Small intestine (tissue), 7 donors: ENCODE measurements at regions not wholly inside any gene's neighbourhood (a gene's known extent, or its start where the extent isn't known, plus 50 kb on each side); places are given as distances from the start of the nearest gene placed in this dataset.
A peak's percentile ranks its signal among the peaks of the same experiment; 100 is the strongest.
"Not testable (repeated sequence)": the region's sequence is repeated elsewhere in the genome, so short reads cannot be mapped to it uniquely, and the experiment has no call there.

ENCODE experiments used
- DNase-seq, 2 donors: peaks; one replicate each; pipeline versions ENCODE4 v3.0.0 to v3.0.0-alpha.2; 2013
- FAIRE-seq: peaks from 2 replicates; lab custom pipeline; 2012; peaks lifted over from hg19 to GRCh38; lab: Jason Lieb, UNC
- H3K27ac ChIP-seq, 3 donors: one replicate each; pipeline ENCODE4 v1.5.1; 2013; ENCODE audit warnings: low read length in 2 of 3, mild to moderate bottlenecking in 2 of 3, control low read depth in 1 of 3, inconsistent platforms in 1 of 3, low read depth in 1 of 3, moderate library complexity in 1 of 3
- H3K27me3 ChIP-seq, 3 donors: one replicate each; pipeline ENCODE4 v1.6.1; 2013; ENCODE audit warnings: low read length in 3 of 3, inconsistent platforms in 1 of 3; ENCODE audit not compliant: control insufficient read depth in 3 of 3, insufficient read depth in 3 of 3
- H3K36me3 ChIP-seq, 3 donors: one replicate each; pipeline ENCODE4 v1.6.1; 2013; ENCODE audit warnings: low read length in 3 of 3, inconsistent platforms in 1 of 3, low read depth in 1 of 3, mild to moderate bottlenecking in 1 of 3, moderate library complexity in 1 of 3; ENCODE audit not compliant: control insufficient read depth in 3 of 3, insufficient read depth in 2 of 3
- H3K4me1 ChIP-seq, 3 donors: one replicate each; pipeline ENCODE4 v1.6.1; 2013; ENCODE audit warnings: low read length in 2 of 3, inconsistent platforms in 1 of 3, low read depth in 1 of 3, mild to moderate bottlenecking in 1 of 3, moderate library complexity in 1 of 3; ENCODE audit not compliant: control insufficient read depth in 3 of 3, insufficient read depth in 2 of 3
- H3K4me3 ChIP-seq, 3 donors: one replicate each; pipeline ENCODE4 v1.5.1; 2013; ENCODE audit warnings: low read length in 3 of 3, control low read depth in 1 of 3, inconsistent platforms in 1 of 3, low read depth in 1 of 3, mild to moderate bottlenecking in 1 of 3, moderate library complexity in 1 of 3
- H3K9me3 ChIP-seq, 2 donors: one replicate each; pipeline ENCODE4 v1.6.1; 2013; ENCODE audit warnings: low read depth in 1 of 2, low read length in 1 of 2; ENCODE audit not compliant: control insufficient read depth in 2 of 2, insufficient read depth in 1 of 2
- WGBS, 3 donors: extraction: QIAGEN DNeasy Blood & Tissue Kit; methylation state at CpG; one replicate each; pipeline ENCODE4 v1.1.7; 2013; 5-methylcytosine and 5-hydroxymethylcytosine counted together
- donor health status: healthy with polysubstance abuse.
- donor health status: control.
- donor health status: control.
- donor health status: Bipolar disorder and iron deficiency.
- donor health status: healthy.

- no peak overlapping the region for H3K27ac ChIP-seq
- no peaks in the 10 kb centered on the region for H3K27me3 ChIP-seq
- DNase-seq = no peak
- no peaks in the 10 kb centered on the region for H3K4me1 ChIP-seq
- H3K4me3 ChIP-seq = no peak overlapping the region
- no peaks in the 10 kb centered on the region for H3K36me3 ChIP-seq
- no peaks in the 10 kb centered on the region for H3K9me3 ChIP-seq
- no peak for FAIRE-seq
Observed at GRCh38 chr5:101362067-101362466, 459.0 kb upstream of the ST8SIA4 start.

DNA sequence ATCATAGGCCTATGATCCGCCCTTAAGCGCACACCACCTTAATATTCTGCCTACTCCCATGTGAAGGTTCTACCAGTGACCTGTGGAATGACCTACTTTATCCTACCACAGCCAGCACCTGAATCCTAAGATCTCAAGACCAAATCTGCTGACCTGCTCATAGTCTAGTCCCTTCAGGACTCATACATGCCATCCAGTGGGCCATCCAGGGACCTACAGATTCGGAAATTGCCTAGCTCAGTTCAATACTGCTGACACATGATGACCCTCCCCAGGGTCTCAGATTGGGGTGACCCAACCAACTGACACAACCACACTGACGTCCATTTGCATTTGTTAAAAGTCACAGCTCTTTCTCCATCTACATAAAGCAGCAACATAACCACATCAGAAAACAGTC lies 443.8 kb upstream of the ST8SIA4 start:
- H3K27me3 ChIP-seq = no peaks in the 10 kb centered on the region
- H3K4me1 ChIP-seq = no peaks in the 10 kb centered on the region
- H3K4me3 ChIP-seq = no peak overlapping the region
- DNase-seq (no peak), FAIRE-seq (no peak)
- H3K9me3 ChIP-seq = peaks cover 0 to 7% of the 10 kb centered on the region in 2 donors
- no peaks in the 10 kb centered on the region for H3K36me3 ChIP-seq
- WGBS, 3 donors = 75 to 81% (median 81%) methylated on average over 4 of the region's 4 CpGs
- H3K27ac ChIP-seq = no peak overlapping the region

DNA sequence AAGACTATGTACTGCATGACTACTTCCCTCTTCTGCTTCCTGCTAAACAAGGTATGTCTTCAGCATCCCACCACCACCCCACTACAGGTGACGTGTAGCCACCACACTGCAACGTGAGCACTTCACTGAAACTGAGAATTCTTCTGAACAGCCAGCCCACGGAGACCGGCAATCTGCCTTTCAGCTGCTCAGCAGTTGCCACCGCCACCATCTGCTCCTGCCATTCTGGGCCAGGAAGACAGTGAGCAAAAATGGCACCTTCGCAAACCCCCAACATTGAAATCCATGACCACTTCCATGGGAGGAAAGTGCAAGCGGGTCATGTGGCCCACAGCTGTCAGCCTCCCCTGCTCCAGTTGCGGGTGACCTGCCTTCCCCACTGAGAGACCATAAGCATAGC lies 443.4 kb upstream of the ST8SIA4 start:
- H3K4me3 ChIP-seq = no peak overlapping the region
- H3K27me3 ChIP-seq = no peaks in the 10 kb centered on the region
- no peaks in the 10 kb centered on the region for H3K36me3 ChIP-seq
- peaks cover 0 to 7% of the 10 kb centered on the region in 2 donors for H3K9me3 ChIP-seq
- DNase-seq = no peak
- no peaks in the 10 kb centered on the region for H3K4me1 ChIP-seq
- FAIRE-seq = no peak
- H3K27ac ChIP-seq = no peak overlapping the region
- WGBS, 3 donors = 92% methylated on average over 8 of the region's 8 CpGs

GRCh38 chr5:101338226-101338625 lies 435.1 kb upstream of the ST8SIA4 start:
- Histone ChIP-seq H3K27me3 (no peaks in the 10 kb centered on the region), H3K9me3 (no peaks in the 10 kb centered on the region), H3K36me3 (no peaks in the 10 kb centered on the region), H3K4me3 (no peak overlapping the region), H3K4me1 (no peaks in the 10 kb centered on the region), H3K27ac (no peak overlapping the region)
- FAIRE-seq (no peak), DNase-seq (no peak)
- 69 to 76% (median 73%) methylated on average over 2 of the region's 2 CpGs for WGBS, 3 donors

DNA sequence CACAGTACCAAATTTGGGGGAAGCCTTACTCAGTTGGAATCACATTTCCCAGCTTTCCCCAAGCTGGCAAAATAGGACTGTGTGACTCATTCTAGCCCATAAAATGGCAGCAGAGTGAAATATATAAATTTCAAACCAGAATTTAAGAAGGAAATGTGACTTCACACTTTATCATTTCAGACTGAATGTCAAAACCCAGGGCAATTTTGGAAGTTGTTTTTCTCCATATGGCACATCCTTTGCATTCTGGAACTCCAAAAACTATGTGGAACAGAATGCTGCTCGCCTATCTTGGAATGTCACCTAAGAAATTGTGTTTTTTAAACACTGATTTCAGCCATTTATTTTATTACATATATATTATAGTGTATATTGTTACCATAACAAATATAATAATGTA lies 424.7 kb upstream of the ST8SIA4 start:
- no peak overlapping the region for H3K4me3 ChIP-seq
- DNase-seq = no peak
- WGBS, 3 donors = 50 to 74% (median 54%) methylated on average over 1 of the region's 1 CpG
- FAIRE-seq = no peak
- no peaks in the 10 kb centered on the region for H3K36me3 ChIP-seq
- H3K27me3 ChIP-seq = no peaks in the 10 kb centered on the region
- no peaks in the 10 kb centered on the region for H3K4me1 ChIP-seq
- H3K27ac ChIP-seq = no peak overlapping the region
- no peaks in the 10 kb centered on the region for H3K9me3 ChIP-seq

DNA sequence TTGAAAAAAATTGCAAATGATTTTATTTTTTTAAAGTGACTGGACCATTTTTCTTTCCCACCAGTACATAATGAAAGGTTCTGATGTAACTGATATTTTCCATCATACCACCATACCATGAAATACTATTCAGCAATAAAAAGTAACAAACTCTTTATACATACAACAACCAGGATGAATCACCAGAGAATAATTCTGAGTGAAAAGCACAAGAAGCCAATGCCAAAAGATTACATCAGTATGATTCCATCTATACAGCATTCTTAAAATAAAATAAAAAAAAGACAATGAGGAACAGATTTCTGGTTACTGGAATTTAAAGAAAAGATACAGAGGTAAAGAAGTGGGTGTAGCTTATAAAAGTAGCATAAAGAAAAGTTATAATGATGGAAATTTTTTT lies 423.7 kb upstream of the ST8SIA4 start:
- Histone ChIP-seq H3K4me3 (no peak overlapping the region), H3K4me1 (no peaks in the 10 kb centered on the region), H3K36me3 (no peaks in the 10 kb centered on the region), H3K27me3 (no peaks in the 10 kb centered on the region), H3K9me3 (no peaks in the 10 kb centered on the region), H3K27ac (no peak overlapping the region)
- DNase-seq = no peak
- peak; percentile 51 for FAIRE-seq

GRCh38 chr5:101316401-101316800 lies 413.3 kb upstream of the ST8SIA4 start:
- not testable (repeated sequence) for H3K4me3 ChIP-seq, H3K27me3 ChIP-seq

DNA sequence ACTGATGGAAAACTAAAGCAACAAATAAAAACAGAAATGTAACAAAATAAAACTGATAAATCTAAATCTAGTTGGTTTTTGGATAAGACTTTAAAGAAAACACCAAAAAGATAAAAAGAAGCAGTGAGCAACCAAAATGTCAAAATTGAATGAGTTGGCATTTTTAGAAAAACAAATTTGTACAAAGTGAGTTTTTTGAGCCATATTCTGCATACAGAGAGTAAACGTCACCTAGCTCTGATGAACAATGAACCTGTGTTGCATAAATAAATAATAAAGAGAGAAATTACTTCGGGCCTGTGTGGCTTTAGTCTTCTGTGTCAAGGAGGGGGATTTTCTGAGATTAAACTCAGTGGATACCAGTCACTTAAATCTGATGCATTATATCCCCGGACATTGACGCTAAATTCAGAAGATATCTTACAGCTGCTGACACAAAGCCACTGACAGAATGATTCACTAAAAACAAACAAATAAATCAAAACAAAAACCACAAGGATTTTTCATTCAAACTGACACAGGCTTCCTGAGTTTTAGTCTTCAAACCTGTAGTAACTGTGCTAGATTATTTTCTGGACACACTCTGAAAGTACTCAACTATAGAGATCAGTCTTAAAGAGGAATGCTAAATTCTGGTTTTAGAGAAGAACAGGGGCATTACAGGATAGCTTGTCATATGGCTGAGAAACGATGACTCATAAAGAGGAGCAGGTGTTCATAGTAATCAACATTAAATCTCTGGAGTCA lies 403.5 kb upstream of the ST8SIA4 start:
- no peak for FAIRE-seq

More at GRCh38 chr5:101316401-101316800, 413.3 kb upstream of the ST8SIA4 start:
- FAIRE-seq, H3K36me3 ChIP-seq, H3K4me1 ChIP-seq, H3K9me3 ChIP-seq, H3K27ac ChIP-seq, DNase-seq: not testable (repeated sequence)
- WGBS, 3 donors = 67 to 78% (median 78%) methylated on average over 6 to 7 of the region's 7 CpGs

DNA sequence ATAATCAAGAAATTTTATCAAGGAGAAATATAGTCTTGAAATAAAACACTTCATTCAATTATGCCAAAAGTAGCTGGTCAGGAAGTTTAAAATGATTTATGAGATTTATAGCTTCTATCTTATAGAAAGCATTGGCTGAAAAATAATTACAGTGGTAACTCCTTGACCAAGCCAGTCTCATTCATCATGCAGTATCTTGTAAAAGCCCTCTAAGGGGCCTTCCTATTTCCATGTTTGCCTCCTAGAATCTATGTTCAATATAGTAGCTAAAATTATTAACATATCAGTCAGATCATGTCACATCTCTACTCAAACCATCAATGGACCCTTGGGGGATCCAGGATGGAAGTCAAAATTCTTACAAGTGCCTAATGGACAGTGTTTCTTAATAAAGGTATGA lies 393.4 kb upstream of the ST8SIA4 start:
- H3K4me3 ChIP-seq = no peak overlapping the region
- no peaks in the 10 kb centered on the region for H3K9me3 ChIP-seq
- H3K27me3 ChIP-seq = no peaks in the 10 kb centered on the region
- H3K4me1 ChIP-seq = no peaks in the 10 kb centered on the region
- H3K36me3 ChIP-seq = no peaks in the 10 kb centered on the region
- FAIRE-seq (no peak), DNase-seq (no peak)
- no peak overlapping the region for H3K27ac ChIP-seq

More for the DNA sequence above, 403.5 kb upstream of the ST8SIA4 start:
- Histone ChIP-seq H3K4me1 (no peaks in the 10 kb centered on the region), H3K9me3 (no peaks in the 10 kb centered on the region), H3K27me3 (no peaks in the 10 kb centered on the region), H3K27ac (no peak overlapping the region), H3K4me3 (no peak overlapping the region), H3K36me3 (no peaks in the 10 kb centered on the region)
- 23 to 44% (median 42%) methylated on average over 5 of the region's 5 CpGs for WGBS, 3 donors
- no peak for DNase-seq
